ENCODE measurements at regions not wholly inside any gene's neighbourhood (a gene's known extent, or its start where the extent isn't known, plus 50 kb on each side); places are given as distances from the start of the nearest gene placed in this dataset.

GRCh38 chr2:5497874-5498273 is 194.3 kb upstream of the SOX11 start:
- no peaks in the 10 kb centered on the region for H3K36me3 ChIP-seq (ENCODE audit: control insufficient read depth in 2 of 2, insufficient read depth in 1 of 2, low read length in 2 of 2)
- CTCF ChIA-PET: no interaction called here
- no peak overlapping the region for H3K27ac ChIP-seq (ENCODE audit: extremely low read depth, low read depth, low read length)
- no peak overlapping the region for H3K4me3 ChIP-seq (ENCODE audit: low read depth, low read length)
- TF ChIP-seq ZNF184 (tag by site-specific recombination; IDR thresholded peaks at IDR 0.05) (no peak), MZF1 (tag by site-specific recombination; IDR thresholded peaks at IDR 0.05; ENCODE audit: borderline replicate concordance) (no peak), ZNF138 (tag by site-specific recombination; IDR thresholded peaks at IDR 0.05; ENCODE audit: borderline replicate concordance) (no peak), YY2 (tag by site-specific recombination; IDR thresholded peaks at IDR 0.05) (no peak), ZNF433 (tag by site-specific recombination; IDR thresholded peaks at IDR 0.05; ENCODE audit: low read depth) (no peak), ZNF529 (tag by site-specific recombination; IDR thresholded peaks at IDR 0.05; ENCODE audit: insufficient replicate concordance) (no peak), ZSCAN16 (tag by site-specific recombination; IDR thresholded peaks at IDR 0.05) (no peak), KLF8 (tag by site-specific recombination; IDR thresholded peaks at IDR 0.05) (no peak), ZNF658 (tag by site-specific recombination; IDR thresholded peaks at IDR 0.05) (no peak), ZNF473 (tag by site-specific recombination; IDR thresholded peaks at IDR 0.05) (no peak), ZNF747 (tag by site-specific recombination; IDR thresholded peaks at IDR 0.05) (no peak), ZBTB6 (tag by site-specific recombination; IDR thresholded peaks at IDR 0.05) (no peak), ZNF211 (tag by site-specific recombination; IDR thresholded peaks at IDR 0.05; ENCODE audit: low read depth) (no peak), ZNF302 (tag by site-specific recombination; IDR thresholded peaks at IDR 0.05; ENCODE audit: low read depth) (no peak), ZNF202 (tag by site-specific recombination; IDR thresholded peaks at IDR 0.05; ENCODE audit: borderline replicate concordance) (no peak), ZNF555 (tag by site-specific recombination; conservative IDR thresholded peaks at IDR 0.05) (no peak), ZNF654 (tag by site-specific recombination; IDR thresholded peaks at IDR 0.05; ENCODE audit: low read depth) (no peak), ZNF354C (tag by site-specific recombination; IDR thresholded peaks at IDR 0.05; ENCODE audit: borderline replicate concordance, low read depth) (no peak)
- peaks cover 6% of the 10 kb centered on the region for H3K4me1 ChIP-seq (ENCODE audit: control insufficient read depth, insufficient read depth, low read length)
- no peaks in the 10 kb centered on the region for H3K9me3 ChIP-seq (ENCODE audit: control insufficient read depth, insufficient read depth, low read depth, low read length)
- POLR2A ChIA-PET: no interaction called here

- Histone ChIP-seq H3K36me3 (ENCODE audit: control insufficient read depth in 2 of 2, insufficient read depth in 1 of 2, low read length in 2 of 2) (no peaks in the 10 kb centered on the region), H3K4me3 (ENCODE audit: low read depth, low read length) (no peak overlapping the region), H3K4me1 (ENCODE audit: control insufficient read depth, insufficient read depth, low read length) (no peaks in the 10 kb centered on the region; the same call in 1 of the 2 replicates), H3K9me3 (ENCODE audit: control insufficient read depth, insufficient read depth, low read depth, low read length) (no peaks in the 10 kb centered on the region), H3K27ac (ENCODE audit: extremely low read depth, low read depth, low read length) (no peak overlapping the region)
- ChIA-PET CTCF (no interaction called here), POLR2A (no interaction called here)
- TF ChIP-seq ZNF155 (tag by site-specific recombination; IDR thresholded peaks at IDR 0.05) (no peak), ZNF146 (tag by site-specific recombination; IDR thresholded peaks at IDR 0.05) (no peak), ZNF202 (tag by site-specific recombination; IDR thresholded peaks at IDR 0.05; ENCODE audit: borderline replicate concordance) (no peak), OSR2 (tag by site-specific recombination; IDR thresholded peaks at IDR 0.05) (no peak), ZNF747 (tag by site-specific recombination; IDR thresholded peaks at IDR 0.05) (no peak), ZNF114 (tag by site-specific recombination; IDR thresholded peaks at IDR 0.05) (no peak), ZNF654 (tag by site-specific recombination; IDR thresholded peaks at IDR 0.05; ENCODE audit: low read depth) (no peak)
Observed at GRCh38 chr2:5501807-5502206, 190.4 kb upstream of the SOX11 start.

GRCh38 chr2:5502385-5502784 is 189.8 kb upstream of the SOX11 start:
- ChIA-PET POLR2A (no interaction called here), CTCF (no interaction called here)
- no peak overlapping the region for H3K4me3 ChIP-seq (ENCODE audit: low read depth, low read length)
- H3K4me1 ChIP-seq (ENCODE audit: control insufficient read depth, insufficient read depth, low read length): no peaks in the 10 kb centered on the region; the same call in 1 of the 2 replicates
- no peaks in the 10 kb centered on the region for H3K36me3 ChIP-seq (ENCODE audit: control insufficient read depth in 2 of 2, insufficient read depth in 1 of 2, low read length in 2 of 2)
- no peak overlapping the region for H3K27ac ChIP-seq (ENCODE audit: extremely low read depth, low read depth, low read length)
- no peaks in the 10 kb centered on the region for H3K9me3 ChIP-seq (ENCODE audit: control insufficient read depth, insufficient read depth, low read depth, low read length)
- TF ChIP-seq ZNF596 (tag by site-specific recombination; IDR thresholded peaks at IDR 0.05) (no peak), ZNF16 (tag by site-specific recombination; IDR thresholded peaks at IDR 0.05; ENCODE audit: low read depth) (no peak), ZNF518A (tag by site-specific recombination; conservative IDR thresholded peaks at IDR 0.05; ENCODE audit: low read depth) (no peak), CTCF (tag by site-specific recombination; IDR thresholded peaks at IDR 0.05) (no peak)
